ENCODE measurements at regions not wholly inside any gene's neighbourhood (a gene's known extent, or its start where the extent isn't known, plus 50 kb on each side); places are given as distances from the start of the nearest gene placed in this dataset.
"Not testable (repeated sequence)": the region's sequence is repeated elsewhere in the genome, so short reads cannot be mapped to it uniquely, and the experiment has no call there.

- Mint-ChIP-seq H3K27ac (no peak overlapping the region), H3K4me1 (no peaks in the 10 kb centered on the region), H3K27me3 (peaks cover 5% of the 10 kb centered on the region), H3K4me3 (no peak overlapping the region), H3K36me3 (ENCODE audit: low read depth) (no peaks in the 10 kb centered on the region), H3K9me3 (ENCODE audit: low read depth) (no peaks in the 10 kb centered on the region)
- DNase-seq, result no peak
- intact Hi-C loops (cut with DNase I, micrococcal nuclease), result no loop called here
- ChIA-PET CTCF (no interaction called here), POLR2A (no interaction called here)
- no peak for ATAC-seq
Observed at GRCh38 chr4:112015960-112016359, 129.3 kb upstream of the FAM241A start.

GRCh38 chr4:112023402-112023950, 121.8 kb upstream of the FAM241A start:
- ChIA-PET CTCF (no interaction called here), POLR2A (no interaction called here)
- H3K4me3 Mint-ChIP-seq, result no peak overlapping the region
- peaks cover 18% of the 10 kb centered on the region for H3K27me3 Mint-ChIP-seq
- no peak overlapping the region for H3K27ac Mint-ChIP-seq
- intact Hi-C loops (cut with DNase I, micrococcal nuclease), result no loop called here
- H3K9me3 Mint-ChIP-seq (ENCODE audit: low read depth), result no peaks in the 10 kb centered on the region
- no peak for DNase-seq
- ATAC-seq, result no peak
- H3K4me1 Mint-ChIP-seq, result no peaks in the 10 kb centered on the region
- H3K36me3 Mint-ChIP-seq (ENCODE audit: low read depth), result no peaks in the 10 kb centered on the region

- DNase-seq (no peak), ATAC-seq (no peak)
- intact Hi-C loops (cut with DNase I, micrococcal nuclease), result no loop called here
- Mint-ChIP-seq H3K36me3 (ENCODE audit: low read depth) (no peaks in the 10 kb centered on the region), H3K27ac (no peak overlapping the region), H3K4me1 (no peaks in the 10 kb centered on the region), H3K4me3 (no peak overlapping the region), H3K27me3 (peaks cover 20% of the 10 kb centered on the region), H3K9me3 (ENCODE audit: low read depth) (no peaks in the 10 kb centered on the region)
- ChIA-PET CTCF (no interaction called here), POLR2A (no interaction called here)
Observed at GRCh38 chr4:112026058-112026457, 119.2 kb upstream of the FAM241A start.

- intact Hi-C loops (cut with DNase I, micrococcal nuclease), result loop anchor here in 1 of 2 experiments (2.0 to 5.0 kb wide), 2 partner anchors 87 to 1397 kb away; no protein-coding TSS in a partner anchor
- H3K27ac Mint-ChIP-seq, result no peak overlapping the region
- no peak for ATAC-seq
Observed at GRCh38 chr4:112029771-112030171, 115.5 kb upstream of the FAM241A start.

GRCh38 chr4:112031712-112032328, 113.4 kb upstream of the FAM241A start:
- H3K27me3 Mint-ChIP-seq, result peaks cover 19% of the 10 kb centered on the region
- intact Hi-C loops (cut with DNase I, micrococcal nuclease), result loop anchor here in 1 of 2 experiments (1.0 to 5.0 kb wide), 3 partner anchors 89 to 1400 kb away; no protein-coding TSS in a partner anchor

More at GRCh38 chr4:112029771-112030171, 115.5 kb upstream of the FAM241A start:
- Mint-ChIP-seq H3K9me3 (ENCODE audit: low read depth) (no peaks in the 10 kb centered on the region), H3K4me1 (no peaks in the 10 kb centered on the region), H3K27me3 (peaks cover 18% of the 10 kb centered on the region), H3K36me3 (ENCODE audit: low read depth) (no peaks in the 10 kb centered on the region), H3K4me3 (no peak overlapping the region)
- POLR2A ChIA-PET, result no interaction called here
- CTCF ChIA-PET, result no interaction called here
- DNase-seq, result no peak

GRCh38 chr4:112036886-112037285, 108.4 kb upstream of the FAM241A start:
- H3K4me1 Mint-ChIP-seq, result no peaks in the 10 kb centered on the region
- DNase-seq (no peak), ATAC-seq (no peak)
- H3K36me3 Mint-ChIP-seq (ENCODE audit: low read depth), result no peaks in the 10 kb centered on the region
- H3K27ac Mint-ChIP-seq, result no peak overlapping the region
- POLR2A ChIA-PET, result no interaction called here
- no peaks in the 10 kb centered on the region for H3K9me3 Mint-ChIP-seq (ENCODE audit: low read depth)
- intact Hi-C loops (cut with DNase I, micrococcal nuclease), result no loop called here
- CTCF ChIA-PET, result no interaction called here
- H3K4me3 Mint-ChIP-seq, result no peak overlapping the region
- peaks cover 18% of the 10 kb centered on the region for H3K27me3 Mint-ChIP-seq

More at GRCh38 chr4:112031712-112032328, 113.4 kb upstream of the FAM241A start:
- ChIA-PET POLR2A (no interaction called here), CTCF (interaction anchor here (0.6 to 1.5 kb wide), 7 partner anchors 11 to 1811 kb away, joined by 3 to 7 read pairs (median 3); no protein-coding TSS in a partner anchor)
- no peak overlapping the region for H3K27ac Mint-ChIP-seq
- H3K36me3 Mint-ChIP-seq (ENCODE audit: low read depth), result no peaks in the 10 kb centered on the region
- DNase-seq (peak; percentile 28), ATAC-seq (no peak)
- no peak overlapping the region for H3K4me3 Mint-ChIP-seq
- H3K4me1 Mint-ChIP-seq, result no peaks in the 10 kb centered on the region
- H3K9me3 Mint-ChIP-seq (ENCODE audit: low read depth), result no peaks in the 10 kb centered on the region

GRCh38 chr4:112038861-112039260, 106.4 kb upstream of the FAM241A start:
- H3K36me3 Mint-ChIP-seq (ENCODE audit: low read depth), result no peaks in the 10 kb centered on the region
- H3K27ac Mint-ChIP-seq, result no peak overlapping the region
- ATAC-seq, result no peak
- intact Hi-C loops (cut with DNase I, micrococcal nuclease), result no loop called here
- no peak overlapping the region for H3K4me3 Mint-ChIP-seq
- no peaks in the 10 kb centered on the region for H3K4me1 Mint-ChIP-seq
- ChIA-PET POLR2A (no interaction called here), CTCF (interaction anchor here (0.6 kb wide), 1 partner anchor 344 kb away, joined by 4 read pairs; no protein-coding TSS in a partner anchor)
- H3K9me3 Mint-ChIP-seq (ENCODE audit: low read depth), result no peaks in the 10 kb centered on the region
- H3K27me3 Mint-ChIP-seq, result peaks cover 12% of the 10 kb centered on the region
- DNase-seq, result no peak

GRCh38 chr4:112049119-112049518, 96.1 kb upstream of the FAM241A start:
- ATAC-seq; CTCF ChIA-PET; DNase-seq; H3K36me3 Mint-ChIP-seq (ENCODE audit: low read depth); H3K4me1 Mint-ChIP-seq; H3K27me3 Mint-ChIP-seq; POLR2A ChIA-PET; H3K4me3 Mint-ChIP-seq; H3K27ac Mint-ChIP-seq; H3K9me3 Mint-ChIP-seq (ENCODE audit: low read depth); intact Hi-C loops (cut with DNase I, micrococcal nuclease): not testable (repeated sequence)

- H3K9me3 Mint-ChIP-seq (ENCODE audit: low read depth), result no peaks in the 10 kb centered on the region
- ChIA-PET POLR2A (no interaction called here), CTCF (interaction anchor here (1.0 to 1.1 kb wide), 2 partner anchors 12 to 26 kb away, joined by 3 to 4 read pairs; no protein-coding TSS in a partner anchor)
- H3K27ac Mint-ChIP-seq, result no peak overlapping the region
- H3K4me3 Mint-ChIP-seq, result no peak overlapping the region
- no peaks in the 10 kb centered on the region for H3K36me3 Mint-ChIP-seq (ENCODE audit: low read depth)
- H3K4me1 Mint-ChIP-seq, result no peaks in the 10 kb centered on the region
- H3K27me3 Mint-ChIP-seq, result no peaks in the 10 kb centered on the region
- DNase-seq (no peak), ATAC-seq (no peak)
- intact Hi-C loops (cut with DNase I, micrococcal nuclease), result loop anchor here in 1 of 2 experiments (5.0 kb wide), 1 partner anchor 402 kb away; no protein-coding TSS in a partner anchor
Observed at GRCh38 chr4:112053825-112054350, 91.4 kb upstream of the FAM241A start.

- intact Hi-C loops (cut with DNase I, micrococcal nuclease), result no loop called here
- DNase-seq (no peak), ATAC-seq (no peak)
- H3K36me3 Mint-ChIP-seq (ENCODE audit: low read depth), result no peaks in the 10 kb centered on the region
- POLR2A ChIA-PET, result no interaction called here
- no peaks in the 10 kb centered on the region for H3K9me3 Mint-ChIP-seq (ENCODE audit: low read depth)
- H3K27ac Mint-ChIP-seq, result no peak overlapping the region
- CTCF ChIA-PET, result interaction anchor here (0.9 kb wide), 1 partner anchor 10 kb away, joined by 4 read pairs; no protein-coding TSS in a partner anchor
- H3K4me1 Mint-ChIP-seq, result no peaks in the 10 kb centered on the region
- no peak overlapping the region for H3K4me3 Mint-ChIP-seq
- peaks cover 2% of the 10 kb centered on the region for H3K27me3 Mint-ChIP-seq
Observed at GRCh38 chr4:112055100-112055499, 90.2 kb upstream of the FAM241A start.

- DNase-seq (no peak), ATAC-seq (no peak)
- H3K27me3 Mint-ChIP-seq, result peaks cover 2% of the 10 kb centered on the region
- H3K4me1 Mint-ChIP-seq, result no peaks in the 10 kb centered on the region
- no peak overlapping the region for H3K27ac Mint-ChIP-seq
- POLR2A ChIA-PET, result no interaction called here
- no peaks in the 10 kb centered on the region for H3K9me3 Mint-ChIP-seq (ENCODE audit: low read depth)
- H3K4me3 Mint-ChIP-seq, result no peak overlapping the region
- CTCF ChIA-PET, result interaction anchor here (0.5 to 0.6 kb wide), 2 partner anchors 9 to 38 kb away, joined by 3 to 4 read pairs; no protein-coding TSS in a partner anchor
- H3K36me3 Mint-ChIP-seq (ENCODE audit: low read depth), result no peaks in the 10 kb centered on the region
- intact Hi-C loops (cut with DNase I, micrococcal nuclease), result no loop called here
Observed at GRCh38 chr4:112057470-112057869, 87.8 kb upstream of the FAM241A start.

- Mint-ChIP-seq H3K36me3 (ENCODE audit: low read depth) (no peaks in the 10 kb centered on the region), H3K9me3 (ENCODE audit: low read depth) (no peaks in the 10 kb centered on the region), H3K4me3 (no peak overlapping the region), H3K4me1 (no peaks in the 10 kb centered on the region), H3K27ac (no peak overlapping the region), H3K27me3 (peaks cover 4% of the 10 kb centered on the region)
- ATAC-seq, result no peak
- DNase-seq, result no peak
- ChIA-PET POLR2A (interaction anchor here (0.6 kb wide), 1 partner anchor 295 kb away, joined by 4 read pairs; no protein-coding TSS in a partner anchor), CTCF (no interaction called here)
- intact Hi-C loops (cut with DNase I, micrococcal nuclease), result no loop called here
Observed at GRCh38 chr4:112058433-112058832, 86.8 kb upstream of the FAM241A start.
